ENCODE measurements at regions not wholly inside any gene's neighbourhood (a gene's known extent, or its start where the extent isn't known, plus 50 kb on each side); places are given as distances from the start of the nearest gene placed in this dataset.

DNA sequence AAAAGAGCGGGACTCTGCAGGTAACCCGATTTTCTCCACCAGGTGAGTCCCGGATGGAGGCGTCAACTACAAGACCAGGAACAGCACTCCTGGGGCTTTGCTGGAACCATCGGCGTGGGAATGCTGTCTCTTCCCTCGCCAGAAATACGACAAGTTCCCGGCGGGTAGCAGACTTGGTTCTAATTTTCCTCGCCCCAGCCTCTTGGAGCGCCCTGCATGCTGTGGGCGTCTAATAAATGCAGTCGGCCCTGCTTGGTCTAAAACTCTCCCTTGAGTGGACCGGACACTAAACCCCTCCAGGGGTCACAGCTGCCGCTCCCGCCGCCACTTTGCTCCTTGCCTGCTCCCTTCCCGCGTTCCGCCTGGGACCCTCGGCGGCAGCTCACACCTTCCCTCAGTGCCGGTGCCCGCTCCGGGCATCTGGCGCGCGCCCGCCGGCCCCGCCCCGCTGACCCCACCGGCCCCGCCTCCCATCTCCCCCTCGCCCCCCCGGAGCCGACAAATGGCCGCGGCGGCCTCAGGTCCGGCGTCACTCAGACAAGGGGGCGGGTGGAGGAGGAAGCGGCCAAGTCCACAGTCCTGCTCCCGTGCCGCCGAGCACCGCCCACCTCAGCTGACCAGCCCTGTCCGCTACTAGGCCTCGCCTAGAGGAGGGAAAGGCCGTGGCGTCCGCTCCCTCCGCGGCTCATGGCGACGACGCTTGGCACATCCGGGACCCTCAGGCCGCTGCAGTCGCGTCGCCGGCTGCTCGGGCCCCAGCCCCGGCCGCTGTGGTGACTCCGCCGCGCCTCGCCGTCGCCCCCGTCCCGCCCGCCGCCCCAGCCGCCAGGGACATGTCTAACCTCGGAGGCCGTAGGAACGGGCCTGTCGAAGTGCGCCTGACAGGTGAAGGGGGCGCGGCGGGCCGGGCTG is 65.8 kb downstream of the KPNA2 start:
- H3K27ac ChIP-seq (ENCODE audit: low read depth, low read length), result no peak overlapping the region
- TF ChIP-seq, protein P1, sequence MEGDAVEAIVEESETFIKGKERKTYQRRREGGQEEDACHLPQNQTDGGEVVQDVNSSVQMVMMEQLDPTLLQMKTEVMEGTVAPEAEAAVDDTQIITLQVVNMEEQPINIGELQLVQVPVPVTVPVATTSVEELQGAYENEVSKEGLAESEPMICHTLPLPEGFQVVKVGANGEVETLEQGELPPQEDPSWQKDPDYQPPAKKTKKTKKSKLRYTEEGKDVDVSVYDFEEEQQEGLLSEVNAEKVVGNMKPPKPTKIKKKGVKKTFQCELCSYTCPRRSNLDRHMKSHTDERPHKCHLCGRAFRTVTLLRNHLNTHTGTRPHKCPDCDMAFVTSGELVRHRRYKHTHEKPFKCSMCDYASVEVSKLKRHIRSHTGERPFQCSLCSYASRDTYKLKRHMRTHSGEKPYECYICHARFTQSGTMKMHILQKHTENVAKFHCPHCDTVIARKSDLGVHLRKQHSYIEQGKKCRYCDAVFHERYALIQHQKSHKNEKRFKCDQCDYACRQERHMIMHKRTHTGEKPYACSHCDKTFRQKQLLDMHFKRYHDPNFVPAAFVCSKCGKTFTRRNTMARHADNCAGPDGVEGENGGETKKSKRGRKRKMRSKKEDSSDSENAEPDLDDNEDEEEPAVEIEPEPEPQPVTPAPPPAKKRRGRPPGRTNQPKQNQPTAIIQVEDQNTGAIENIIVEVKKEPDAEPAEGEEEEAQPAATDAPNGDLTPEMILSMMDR (IDR thresholded peaks at IDR 0.05; ENCODE audit: low read depth, low read length, poor library complexity, severe bottlenecking), result no peak
- H3K4me2 ChIP-seq (ENCODE audit: low read length), result peak overlapping the region; percentile 96
- peaks cover 23% of the 10 kb centered on the region for H3K79me2 ChIP-seq (ENCODE audit: control insufficient read depth, low read length)
- no peaks in the 10 kb centered on the region; the same call in 1 of the 2 replicates for H3K9me3 ChIP-seq (ENCODE audit: control insufficient read depth, insufficient read depth, low read length)
- H3K36me3 ChIP-seq (ENCODE audit: control insufficient read depth, low read length), result no peaks in the 10 kb centered on the region
- peaks cover 8% of the 10 kb centered on the region; the same call in 1 of the 2 replicates for H3F3A ChIP-seq (ENCODE audit: control insufficient read depth, insufficient read depth)
- H3K4me1 ChIP-seq (ENCODE audit: control insufficient read depth, low read length), result peaks cover 19% of the 10 kb centered on the region
- no peaks in the 10 kb centered on the region for H3K27me3 ChIP-seq (ENCODE audit: control insufficient read depth, low read length)
- no peaks in the 10 kb centered on the region for H4K20me1 ChIP-seq (ENCODE audit: control insufficient read depth, insufficient read depth, low read depth, low read length)
- H3K4me3 ChIP-seq (ENCODE audit: low read length), result peak overlapping the region; percentile 98
- H3K9me2 ChIP-seq (replicated peaks; ENCODE audit: control insufficient read depth, low read length), result no peaks in the 10 kb centered on the region

DNA sequence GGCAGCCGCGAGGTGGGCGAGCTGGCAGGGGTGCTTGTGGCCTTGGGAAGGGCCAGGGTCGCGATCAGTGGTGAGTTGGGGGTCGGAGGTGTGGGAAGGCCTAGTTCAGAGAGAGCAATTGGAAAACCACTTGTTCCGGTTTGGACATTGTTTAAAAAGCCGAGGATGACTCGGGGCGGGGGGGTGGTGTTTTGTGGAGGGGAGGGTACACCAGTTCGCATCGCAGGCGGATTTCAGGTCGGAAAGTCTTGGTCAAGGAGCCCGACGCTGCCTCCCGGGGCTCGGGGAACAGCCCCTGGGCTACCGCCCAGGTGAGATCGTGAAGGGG is 66.4 kb downstream of the KPNA2 start:
- Histone ChIP-seq H3K9me2 (replicated peaks; ENCODE audit: control insufficient read depth, low read length) (no peaks in the 10 kb centered on the region), H4K20me1 (ENCODE audit: control insufficient read depth, insufficient read depth, low read depth, low read length) (no peaks in the 10 kb centered on the region), H3K9me3 (ENCODE audit: control insufficient read depth, insufficient read depth, low read length) (no peaks in the 10 kb centered on the region; the same call in 1 of the 2 replicates), H3F3A (ENCODE audit: control insufficient read depth, insufficient read depth) (peaks cover 8% of the 10 kb centered on the region; the same call in 1 of the 2 replicates), H3K36me3 (ENCODE audit: control insufficient read depth, low read length) (no peaks in the 10 kb centered on the region; the same call in 1 of the 2 replicates), H3K27me3 (ENCODE audit: control insufficient read depth, low read length) (no peaks in the 10 kb centered on the region), H3K4me3 (ENCODE audit: low read length) (peak overlapping the region; percentile 98), H3K4me1 (ENCODE audit: control insufficient read depth, low read length) (peaks cover 19% of the 10 kb centered on the region), H3K79me2 (ENCODE audit: control insufficient read depth, low read length) (peaks cover 26% of the 10 kb centered on the region), H3K27ac (ENCODE audit: low read depth, low read length) (no peak overlapping the region), H3K4me2 (ENCODE audit: low read length) (peak overlapping the region; percentile 96)
- TF ChIP-seq, protein P1 (IDR thresholded peaks at IDR 0.05; ENCODE audit: low read depth, low read length, poor library complexity, severe bottlenecking), result no peak
- TF ChIP-seq EZH2phosphoT487 (IDR thresholded peaks at IDR 0.05; ENCODE audit: borderline replicate concordance, low read length), result no peak

DNA sequence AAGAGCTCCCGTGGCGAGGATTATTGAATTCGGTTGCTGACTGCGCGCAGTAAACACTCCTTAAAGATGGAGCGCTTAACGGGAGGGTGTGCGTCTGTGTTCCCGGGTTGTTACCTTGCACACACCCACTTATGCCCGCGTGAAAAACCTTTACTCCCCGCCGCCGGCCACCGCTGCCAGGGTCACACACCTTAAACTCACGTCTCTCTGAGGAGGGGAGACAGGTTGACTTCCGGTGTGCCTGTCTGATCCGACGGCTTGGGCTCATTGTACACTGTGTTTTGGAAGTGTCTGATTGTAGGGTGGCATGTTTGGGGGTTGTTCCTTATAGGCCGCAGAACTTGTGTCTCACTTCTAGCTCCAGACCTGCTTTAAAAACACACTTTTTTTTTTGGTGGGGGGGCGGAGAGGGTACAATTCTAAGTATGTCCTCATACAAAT is 66.8 kb downstream of the KPNA2 start:
- H3F3A ChIP-seq (ENCODE audit: control insufficient read depth, insufficient read depth), result peaks cover 8% of the 10 kb centered on the region; the same call in 1 of the 2 replicates
- no peaks in the 10 kb centered on the region for H3K9me2 ChIP-seq (replicated peaks; ENCODE audit: control insufficient read depth, low read length)
- peak overlapping the region; percentile 98 for H3K4me3 ChIP-seq (ENCODE audit: low read length)
- H3K27me3 ChIP-seq (ENCODE audit: control insufficient read depth, low read length), result no peaks in the 10 kb centered on the region
- no peaks in the 10 kb centered on the region; the same call in 1 of the 2 replicates for H3K9me3 ChIP-seq (ENCODE audit: control insufficient read depth, insufficient read depth, low read length)
- peaks cover 3% of the 10 kb centered on the region for H3K36me3 ChIP-seq (ENCODE audit: control insufficient read depth, low read length)
- peaks cover 30% of the 10 kb centered on the region for H3K79me2 ChIP-seq (ENCODE audit: control insufficient read depth, low read length)
- peak overlapping the region; percentile 96 for H3K4me2 ChIP-seq (ENCODE audit: low read length)
- H4K20me1 ChIP-seq (ENCODE audit: control insufficient read depth, insufficient read depth, low read depth, low read length), result no peaks in the 10 kb centered on the region
- peaks cover 19% of the 10 kb centered on the region for H3K4me1 ChIP-seq (ENCODE audit: control insufficient read depth, low read length)
- H3K27ac ChIP-seq (ENCODE audit: low read depth, low read length), result no peak overlapping the region
- TF ChIP-seq, protein P1 (IDR thresholded peaks at IDR 0.05; ENCODE audit: low read depth, low read length, poor library complexity, severe bottlenecking), result no peak
- TF ChIP-seq EZH2phosphoT487 (IDR thresholded peaks at IDR 0.05; ENCODE audit: borderline replicate concordance, low read length), result no peak

Data from DOHH2 (cell line).